ENCODE measurements at regions not wholly inside any gene's neighbourhood (a gene's known extent, or its start where the extent isn't known, plus 50 kb on each side); places are given as distances from the start of the nearest gene placed in this dataset.

- TF ChIP-seq FOXP2 (optimal IDR thresholded peaks at IDR 0.05; ENCODE audit: control extremely low read depth, extremely low read length, insufficient read depth) (no peak), EZH2 (IDR thresholded peaks at IDR 0.05) (no peak), POLR2AphosphoS5 (IDR thresholded peaks at IDR 0.05; ENCODE audit: borderline replicate concordance, low read depth, low read length) (no peak)
- Histone ChIP-seq H3K9ac (ENCODE audit: insufficient read length) (no peak overlapping the region), H3K9me3 (ENCODE audit: low read depth, low read length) (no peaks in the 10 kb centered on the region), H3K36me3 (ENCODE audit: insufficient read depth, low read length) (no peaks in the 10 kb centered on the region), H3K27ac (no peak overlapping the region), H3K4me3 (no peak overlapping the region)
- no peak for DNase-seq (ENCODE audit: low read depth, low spot score)
Measured at GRCh38 chr6:24006254-24006653, 119.8 kb upstream of the NRSN1 start.

- DNase-seq (ENCODE audit: low read depth, low spot score): no peak
- H3K4me3 ChIP-seq: no peak overlapping the region
- no peaks in the 10 kb centered on the region for H3K36me3 ChIP-seq (ENCODE audit: insufficient read depth, low read length)
- H3K9ac ChIP-seq (ENCODE audit: insufficient read length): no peak overlapping the region
- no peak for TF ChIP-seq EZH2 (IDR thresholded peaks at IDR 0.05)
- TF ChIP-seq POLR2AphosphoS5 (IDR thresholded peaks at IDR 0.05; ENCODE audit: borderline replicate concordance, low read depth, low read length): no peak
- TF ChIP-seq FOXP2 (optimal IDR thresholded peaks at IDR 0.05; ENCODE audit: control extremely low read depth, extremely low read length, insufficient read depth): no peak
- no peaks in the 10 kb centered on the region for H3K9me3 ChIP-seq (ENCODE audit: low read depth, low read length)
- H3K27ac ChIP-seq: no peak overlapping the region
Measured at GRCh38 chr6:24009319-24009718, 116.7 kb upstream of the NRSN1 start.

- H3K9me3 ChIP-seq (ENCODE audit: low read depth, low read length): no peaks in the 10 kb centered on the region
- no peaks in the 10 kb centered on the region for H3K36me3 ChIP-seq (ENCODE audit: insufficient read depth, low read length)
- no peak for TF ChIP-seq EZH2 (IDR thresholded peaks at IDR 0.05)
- no peak for TF ChIP-seq POLR2AphosphoS5 (IDR thresholded peaks at IDR 0.05; ENCODE audit: borderline replicate concordance, low read depth, low read length)
- TF ChIP-seq FOXP2 (optimal IDR thresholded peaks at IDR 0.05; ENCODE audit: control extremely low read depth, extremely low read length, insufficient read depth): no peak
- no peak overlapping the region for H3K27ac ChIP-seq
- no peak for DNase-seq (ENCODE audit: low read depth, low spot score)
- no peak overlapping the region for H3K9ac ChIP-seq (ENCODE audit: insufficient read length)
- no peak overlapping the region for H3K4me3 ChIP-seq
Measured at GRCh38 chr6:24010133-24010532, 115.9 kb upstream of the NRSN1 start.

DNA sequence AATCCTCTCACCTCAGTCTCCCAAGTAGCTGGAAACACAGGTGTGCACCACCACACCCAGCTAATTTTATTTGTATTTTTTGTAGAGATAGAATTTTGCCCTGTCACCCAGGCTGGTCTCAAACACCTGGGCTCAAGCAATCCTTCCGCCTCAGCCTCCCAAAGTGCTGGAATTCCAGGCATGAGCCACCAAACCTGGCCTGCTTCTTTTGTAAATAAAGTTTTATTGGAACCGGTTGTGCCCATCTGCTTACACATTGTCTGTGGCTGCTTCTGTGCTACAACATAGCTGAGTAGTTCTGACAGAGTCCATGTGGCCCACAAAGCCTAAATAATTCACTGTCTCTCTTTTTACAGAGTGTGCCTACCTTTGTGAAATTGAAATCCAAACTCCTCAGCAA, 109.7 kb upstream of the NRSN1 start:
- Histone ChIP-seq H3K9me3 (ENCODE audit: low read depth, low read length) (no peaks in the 10 kb centered on the region), H3K9ac (ENCODE audit: insufficient read length) (no peak overlapping the region), H3K4me3 (no peak overlapping the region), H3K27ac (no peak overlapping the region), H3K36me3 (ENCODE audit: insufficient read depth, low read length) (no peaks in the 10 kb centered on the region)
- TF ChIP-seq FOXP2 (optimal IDR thresholded peaks at IDR 0.05; ENCODE audit: control extremely low read depth, extremely low read length, insufficient read depth) (no peak), POLR2AphosphoS5 (IDR thresholded peaks at IDR 0.05; ENCODE audit: borderline replicate concordance, low read depth, low read length) (no peak), EZH2 (IDR thresholded peaks at IDR 0.05) (no peak)
- no peak for DNase-seq (ENCODE audit: low read depth, low spot score)

DNA sequence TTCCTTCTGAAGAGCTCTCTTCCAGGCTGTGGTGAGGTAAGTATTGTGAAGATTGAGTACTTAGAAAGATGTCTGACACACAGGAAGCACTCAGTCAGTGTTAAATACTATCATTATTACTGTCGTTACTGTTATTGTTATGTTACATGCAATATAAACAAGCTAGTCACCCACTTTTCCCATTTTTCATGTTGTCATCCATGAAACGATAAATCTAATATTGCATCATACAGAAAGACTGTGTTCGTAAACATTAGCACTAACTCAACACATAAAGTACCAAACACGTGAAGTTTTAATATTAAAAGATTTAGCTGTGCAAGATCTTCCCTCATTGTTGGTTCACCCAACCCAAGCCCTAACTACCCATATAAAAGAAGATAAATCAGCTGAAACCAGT, 109.2 kb upstream of the NRSN1 start:
- DNase-seq (ENCODE audit: low read depth, low spot score): no peak
- TF ChIP-seq POLR2AphosphoS5 (IDR thresholded peaks at IDR 0.05; ENCODE audit: borderline replicate concordance, low read depth, low read length) (no peak), EZH2 (IDR thresholded peaks at IDR 0.05) (no peak), FOXP2 (optimal IDR thresholded peaks at IDR 0.05; ENCODE audit: control extremely low read depth, extremely low read length, insufficient read depth) (no peak)

DNA sequence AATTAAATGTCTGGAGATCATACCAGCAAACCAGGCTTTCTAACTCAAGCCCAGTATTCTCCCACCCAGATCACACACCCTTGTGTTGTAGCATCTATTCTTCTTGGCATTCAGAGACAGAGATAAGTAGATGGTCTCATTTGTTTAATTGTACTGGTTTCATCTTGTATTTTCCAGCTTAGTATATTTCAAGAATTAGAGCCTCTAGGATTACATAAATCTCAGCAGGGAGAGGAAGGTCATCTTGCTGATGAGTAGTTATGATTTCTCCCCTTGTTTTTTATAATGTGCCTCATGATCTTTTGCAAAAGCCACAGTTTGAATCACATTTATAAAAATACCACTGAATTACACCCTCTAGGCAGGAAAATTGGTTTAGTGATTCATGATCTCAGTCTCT, 106.6 kb upstream of the NRSN1 start:
- H3K27ac ChIP-seq: no peak overlapping the region
- no peak overlapping the region for H3K4me3 ChIP-seq
- H3K9ac ChIP-seq (ENCODE audit: insufficient read length): no peak overlapping the region
- DNase-seq (ENCODE audit: low read depth, low spot score): no peak
- TF ChIP-seq POLR2AphosphoS5 (IDR thresholded peaks at IDR 0.05; ENCODE audit: borderline replicate concordance, low read depth, low read length): no peak
- no peak for TF ChIP-seq EZH2 (IDR thresholded peaks at IDR 0.05)
- no peak for TF ChIP-seq FOXP2 (optimal IDR thresholded peaks at IDR 0.05; ENCODE audit: control extremely low read depth, extremely low read length, insufficient read depth)
- no peaks in the 10 kb centered on the region for H3K9me3 ChIP-seq (ENCODE audit: low read depth, low read length)
- H3K36me3 ChIP-seq (ENCODE audit: insufficient read depth, low read length): no peaks in the 10 kb centered on the region

More for the DNA sequence above, 109.2 kb upstream of the NRSN1 start:
- no peak overlapping the region for H3K9ac ChIP-seq (ENCODE audit: insufficient read length)
- H3K9me3 ChIP-seq (ENCODE audit: low read depth, low read length): no peaks in the 10 kb centered on the region
- no peak overlapping the region for H3K27ac ChIP-seq
- H3K36me3 ChIP-seq (ENCODE audit: insufficient read depth, low read length): no peaks in the 10 kb centered on the region
- no peak overlapping the region for H3K4me3 ChIP-seq

DNA sequence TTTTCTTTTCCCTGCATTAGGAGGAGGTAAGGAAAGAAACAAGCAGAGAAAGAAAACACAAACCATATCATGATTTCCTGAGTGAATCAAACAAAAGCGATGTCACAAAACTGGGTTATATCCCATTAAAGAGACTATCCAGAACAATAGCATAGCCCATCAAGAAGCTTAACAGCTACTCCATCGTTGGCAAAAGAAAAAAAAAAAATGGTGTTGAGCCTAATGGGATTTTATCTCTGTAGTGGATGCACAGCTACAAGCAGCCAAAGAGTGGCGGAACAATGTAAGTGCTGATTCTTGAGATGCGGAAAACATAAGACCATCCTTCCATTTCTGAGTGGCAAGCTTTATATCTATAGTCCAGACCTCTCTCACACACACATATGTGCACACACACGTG, 106.2 kb upstream of the NRSN1 start:
- H3K9ac ChIP-seq (ENCODE audit: insufficient read length): no peak overlapping the region
- no peak for TF ChIP-seq POLR2AphosphoS5 (IDR thresholded peaks at IDR 0.05; ENCODE audit: borderline replicate concordance, low read depth, low read length)
- no peak for TF ChIP-seq EZH2 (IDR thresholded peaks at IDR 0.05)
- no peak for TF ChIP-seq FOXP2 (optimal IDR thresholded peaks at IDR 0.05; ENCODE audit: control extremely low read depth, extremely low read length, insufficient read depth)
- H3K36me3 ChIP-seq (ENCODE audit: insufficient read depth, low read length): no peaks in the 10 kb centered on the region
- no peak for DNase-seq (ENCODE audit: low read depth, low spot score)
- no peak overlapping the region for H3K4me3 ChIP-seq
- H3K9me3 ChIP-seq (ENCODE audit: low read depth, low read length): no peaks in the 10 kb centered on the region
- H3K27ac ChIP-seq: no peak overlapping the region

DNA sequence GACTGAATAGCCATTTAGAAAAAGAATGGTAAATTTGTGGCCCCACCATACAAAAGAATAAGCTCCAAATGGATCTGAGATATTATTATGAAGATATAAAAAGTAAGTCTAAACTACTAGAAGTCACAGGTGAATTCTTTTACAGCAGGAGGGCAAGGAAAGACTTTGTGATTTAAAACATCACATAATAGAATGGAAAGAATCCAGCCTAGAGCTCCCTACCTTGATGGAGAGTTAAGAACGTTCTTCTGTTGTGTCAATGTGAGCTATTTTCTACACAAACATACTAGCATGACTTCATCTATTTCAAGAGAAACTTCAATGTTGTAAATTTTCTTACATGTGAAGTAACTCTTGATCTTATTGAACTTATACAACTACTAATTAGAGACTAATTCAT, 100.0 kb upstream of the NRSN1 start:
- TF ChIP-seq FOXP2 (optimal IDR thresholded peaks at IDR 0.05; ENCODE audit: control extremely low read depth, extremely low read length, insufficient read depth) (no peak), EZH2 (IDR thresholded peaks at IDR 0.05) (no peak), POLR2AphosphoS5 (IDR thresholded peaks at IDR 0.05; ENCODE audit: borderline replicate concordance, low read depth, low read length) (no peak)
- no peaks in the 10 kb centered on the region for H3K9me3 ChIP-seq (ENCODE audit: low read depth, low read length)
- H3K36me3 ChIP-seq (ENCODE audit: insufficient read depth, low read length): no peaks in the 10 kb centered on the region
- H3K27ac ChIP-seq: no peak overlapping the region
- DNase-seq (ENCODE audit: low read depth, low spot score): no peak
- H3K9ac ChIP-seq (ENCODE audit: insufficient read length): no peak overlapping the region
- H3K4me3 ChIP-seq: no peak overlapping the region

GRCh38 chr6:24031496-24031895, 94.5 kb upstream of the NRSN1 start:
- Histone ChIP-seq H3K27ac (no peak overlapping the region), H3K9me3 (ENCODE audit: low read depth, low read length) (no peaks in the 10 kb centered on the region), H3K36me3 (ENCODE audit: insufficient read depth, low read length) (no peaks in the 10 kb centered on the region), H3K4me3 (no peak overlapping the region), H3K9ac (ENCODE audit: insufficient read length) (no peak overlapping the region)
- TF ChIP-seq FOXP2 (optimal IDR thresholded peaks at IDR 0.05; ENCODE audit: control extremely low read depth, extremely low read length, insufficient read depth) (no peak), POLR2AphosphoS5 (IDR thresholded peaks at IDR 0.05; ENCODE audit: borderline replicate concordance, low read depth, low read length) (no peak), EZH2 (IDR thresholded peaks at IDR 0.05) (no peak)
- no peak for DNase-seq (ENCODE audit: low read depth, low spot score)
